NCI-H1930 (cell line): ENCODE measurements at regions not wholly inside any gene's neighbourhood (a gene's known extent, or its start where the extent isn't known, plus 50 kb on each side); places are given as distances from the start of the nearest gene placed in this dataset.
"Not testable (repeated sequence)": the region's sequence is repeated elsewhere in the genome, so short reads cannot be mapped to it uniquely, and the experiment has no call there.

Experiments
- DNase-seq, 2 experiments: peaks; one replicate each; lab custom pipeline; 2025; lab: John Stamatoyannopoulos, UW

DNA sequence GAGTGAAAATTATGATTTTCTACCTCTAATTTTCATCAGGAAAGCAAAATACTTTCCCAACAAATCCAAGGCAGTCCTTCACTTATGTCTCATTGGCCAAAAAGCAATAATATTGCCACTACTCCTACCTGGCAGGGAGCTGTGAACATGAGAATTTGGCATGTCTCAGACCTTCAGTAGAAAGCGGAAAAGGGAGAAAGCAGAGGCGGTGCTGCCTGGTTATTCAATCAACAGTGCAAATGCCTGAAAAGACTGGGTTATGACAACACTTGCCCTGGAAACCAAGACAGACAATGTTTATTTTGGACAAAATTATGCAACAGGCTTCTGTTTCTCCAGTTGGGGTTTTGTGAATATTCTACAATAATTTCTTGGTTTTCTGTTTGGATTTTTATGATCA lies 194.4 kb downstream of the TAF11L14 start:
- DNase-seq, result no peak

DNA sequence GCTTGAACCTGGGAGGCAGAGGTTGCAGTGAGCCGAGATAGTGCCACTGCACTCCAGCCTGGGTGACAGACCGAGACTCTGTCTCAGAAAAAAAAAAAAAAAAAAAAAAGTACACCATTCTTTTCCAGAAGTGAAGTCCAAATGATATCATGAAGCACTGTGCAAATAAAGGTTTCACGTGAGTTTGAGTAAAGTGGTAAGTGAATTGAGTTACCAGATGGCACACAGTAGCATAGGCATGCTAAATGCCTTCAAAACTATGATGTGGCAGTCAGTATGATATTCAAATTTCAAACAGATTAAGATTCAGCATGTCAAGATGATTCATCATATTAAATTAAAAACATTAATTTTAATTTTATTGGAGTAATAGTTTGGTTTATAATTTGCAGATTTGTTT lies 195.2 kb downstream of the TAF11L14 start:
- DNase-seq, result no peak

DNA sequence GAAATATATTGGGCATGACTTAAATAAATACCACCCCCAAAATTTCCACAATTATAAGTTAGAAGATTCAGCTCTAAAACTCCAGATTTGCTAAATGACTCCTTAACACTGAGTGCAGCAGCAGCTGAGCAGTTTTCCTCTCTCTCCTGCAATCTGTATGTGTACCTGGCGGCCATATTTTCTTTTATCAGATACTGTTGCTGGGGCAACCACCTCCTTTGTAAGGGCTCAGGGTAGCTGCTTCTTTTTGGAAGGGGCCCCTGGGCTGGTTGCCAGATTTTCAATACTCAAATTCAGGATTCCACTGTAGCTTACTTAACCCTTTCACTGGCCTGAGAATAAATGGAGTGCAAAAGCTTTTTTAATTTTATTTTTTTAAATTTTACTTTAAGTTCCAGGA lies 197.0 kb downstream of the TAF11L14 start:
- no peak for DNase-seq

DNA sequence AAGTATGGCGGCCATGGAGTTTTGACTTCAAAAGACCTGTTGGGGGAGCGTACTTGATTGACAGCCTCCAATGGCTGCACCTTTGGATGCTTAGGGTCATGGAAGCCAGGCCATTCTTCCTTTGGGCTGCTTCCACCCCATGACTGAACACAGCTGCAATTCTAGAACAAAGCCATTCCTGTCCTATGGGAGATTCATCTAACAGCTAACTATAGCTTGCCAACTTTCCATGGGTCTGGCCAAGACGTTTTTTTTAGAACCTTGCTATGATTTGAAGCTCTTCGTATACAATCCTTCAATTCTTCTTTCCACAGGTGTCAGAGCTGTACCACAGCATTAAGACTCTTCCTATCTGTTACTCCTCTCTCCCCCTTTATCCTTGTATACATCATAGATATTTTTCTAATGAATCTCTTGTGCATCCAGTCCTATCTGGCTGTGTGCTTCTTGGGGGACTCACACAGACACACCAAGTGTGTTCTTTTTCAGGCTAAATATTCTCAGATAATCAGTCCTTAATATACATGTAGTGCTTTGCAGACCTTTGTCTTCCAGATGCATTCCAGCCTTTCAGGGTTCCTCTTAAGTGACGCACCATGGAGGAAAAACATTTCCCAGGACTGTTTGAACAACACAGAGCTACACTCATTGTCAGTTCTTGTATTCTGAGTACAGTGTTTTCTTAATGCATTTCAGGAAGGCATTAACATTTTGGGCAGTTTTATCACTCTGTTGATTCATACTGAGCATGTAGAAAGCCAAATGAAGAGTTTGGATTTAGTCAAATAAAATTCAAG lies 198.9 kb downstream of the TAF11L14 start:
- DNase-seq, result no peak

DNA sequence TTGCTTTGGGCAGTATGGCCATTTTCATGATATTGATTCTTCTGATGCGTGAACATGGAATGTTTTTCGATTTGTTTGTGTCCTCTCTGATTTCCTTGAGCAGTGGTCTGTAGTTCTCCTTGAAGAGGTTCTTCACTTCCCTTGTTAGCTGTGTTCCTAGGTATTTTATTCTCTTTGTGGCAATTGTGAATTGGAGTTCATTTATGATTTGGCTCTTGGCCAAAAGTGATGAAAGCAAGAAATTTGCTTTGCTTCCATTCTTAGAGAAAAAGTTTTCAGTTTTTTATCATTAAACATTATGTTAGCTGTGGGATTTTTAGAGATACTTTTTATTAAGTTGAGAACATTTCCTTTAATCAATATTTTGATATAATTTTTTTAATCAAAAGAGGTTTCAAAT lies 203.5 kb downstream of the TAF11L14 start:
- no peak for DNase-seq

DNA sequence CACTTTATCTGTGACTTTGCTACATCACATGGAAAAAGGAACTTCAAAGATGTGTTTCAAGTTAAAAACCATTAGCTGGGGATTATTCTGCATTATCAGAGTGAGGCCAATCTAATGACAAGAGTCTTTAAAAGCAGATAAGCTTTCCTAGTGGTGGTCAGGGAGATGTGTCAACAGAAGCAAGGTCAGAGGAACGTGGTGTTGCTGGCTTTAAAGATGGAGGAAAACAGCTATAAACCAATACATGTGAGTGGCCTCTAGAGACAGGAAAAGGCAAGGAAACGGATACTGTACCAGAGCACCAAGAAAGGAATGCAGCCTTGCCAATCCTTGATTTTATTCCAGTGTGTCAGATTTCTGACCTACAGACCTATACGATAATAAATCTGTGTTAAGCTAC lies 204.2 kb downstream of the TAF11L14 start:
- no peak for DNase-seq

DNA sequence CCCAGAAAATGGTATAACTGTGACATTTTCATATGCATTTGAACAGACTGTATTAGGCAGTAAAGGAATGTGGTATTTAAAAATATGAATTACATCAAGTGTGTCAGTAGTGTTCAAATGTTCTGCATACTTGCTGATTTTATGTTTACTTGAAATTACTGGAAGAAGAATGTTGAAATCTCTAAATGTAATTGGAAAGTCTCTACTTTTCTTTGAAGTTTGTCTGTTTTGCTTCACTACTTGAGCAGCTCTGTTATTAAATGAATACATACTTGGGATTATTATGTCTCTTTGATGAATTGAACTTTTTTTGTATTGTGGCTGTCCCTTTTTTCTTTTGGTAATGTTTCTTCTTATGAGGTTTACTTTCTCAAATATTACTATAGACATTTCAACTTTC lies 205.6 kb downstream of the TAF11L14 start:
- no peak for DNase-seq

DNA sequence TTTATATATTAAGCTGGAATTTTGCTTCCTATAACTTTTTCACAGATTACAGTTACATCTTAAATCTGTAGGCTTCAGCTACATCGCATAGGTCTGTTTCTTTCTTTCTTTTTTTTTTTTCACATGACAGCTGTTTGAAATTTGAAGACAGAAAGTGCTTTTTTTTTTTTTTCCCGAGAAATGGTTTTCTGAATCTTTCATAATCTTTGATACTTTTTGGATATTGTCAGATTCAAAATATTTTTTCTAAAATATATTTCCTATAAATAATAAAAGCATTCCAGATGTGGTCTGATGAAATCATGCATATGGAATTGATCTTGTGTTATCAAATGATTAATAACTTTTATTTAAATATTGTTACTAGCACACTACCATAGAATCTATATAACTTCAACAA lies 212.2 kb downstream of the TAF11L14 start:
- no peak for DNase-seq

DNA sequence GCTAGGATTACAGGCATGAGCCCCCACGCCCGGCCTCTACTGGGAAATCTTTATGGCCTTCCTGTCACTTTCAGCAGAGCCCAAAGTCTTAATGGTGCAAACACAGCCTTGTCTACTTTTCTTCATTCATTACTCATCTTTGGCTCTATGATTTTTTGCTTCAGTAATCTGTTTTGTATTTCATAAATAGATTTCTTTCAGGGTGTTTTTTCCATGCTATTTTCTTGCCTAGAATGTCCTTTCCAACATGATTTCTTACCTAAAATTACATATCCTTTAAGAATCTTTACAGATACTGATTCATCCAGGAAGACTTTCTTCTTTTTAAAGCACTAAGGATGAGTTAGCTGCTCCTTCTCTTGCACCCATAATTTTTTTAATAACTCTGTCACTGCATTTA lies 213.0 kb downstream of the TAF11L14 start:
- DNase-seq, result no peak

DNA sequence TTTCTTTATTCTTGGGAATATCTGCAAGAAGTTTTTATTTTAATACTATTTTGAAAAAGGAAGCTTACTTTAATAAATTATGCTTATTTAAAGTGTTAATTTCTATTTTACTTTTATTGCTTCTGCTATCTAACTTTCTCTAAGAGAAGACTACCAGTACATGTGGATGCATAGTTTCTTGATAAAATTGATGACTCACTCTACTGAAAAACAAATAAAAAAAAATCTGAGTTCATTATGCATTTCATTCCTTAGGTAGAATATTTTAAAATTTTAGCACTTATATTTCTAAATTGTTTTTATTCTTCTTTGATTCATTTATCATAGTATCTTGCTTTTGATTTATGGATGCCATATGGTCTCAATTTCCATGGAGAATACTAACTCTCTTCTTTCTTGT lies 217.9 kb downstream of the TAF11L14 start:
- no peak for DNase-seq

DNA sequence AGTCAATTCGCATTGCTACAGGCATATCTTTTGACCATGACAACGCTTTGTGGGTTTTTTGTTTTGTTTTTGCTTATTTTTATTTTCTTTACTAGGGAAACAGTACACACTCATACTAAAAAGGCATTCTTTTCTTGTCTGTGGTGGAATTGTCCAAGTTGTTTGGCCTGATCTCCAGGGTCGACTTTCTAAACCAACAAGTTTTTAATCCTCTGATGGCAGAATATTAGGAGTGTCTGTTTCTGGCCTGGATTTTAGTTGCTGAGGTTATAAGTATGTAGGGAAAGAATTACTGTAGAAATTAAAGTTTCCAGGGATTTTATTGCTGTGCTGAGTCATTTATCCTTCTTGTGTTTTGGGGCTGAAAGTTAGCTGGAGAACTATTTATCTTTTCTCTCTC lies 218.5 kb downstream of the TAF11L14 start:
- DNase-seq, result no peak

DNA sequence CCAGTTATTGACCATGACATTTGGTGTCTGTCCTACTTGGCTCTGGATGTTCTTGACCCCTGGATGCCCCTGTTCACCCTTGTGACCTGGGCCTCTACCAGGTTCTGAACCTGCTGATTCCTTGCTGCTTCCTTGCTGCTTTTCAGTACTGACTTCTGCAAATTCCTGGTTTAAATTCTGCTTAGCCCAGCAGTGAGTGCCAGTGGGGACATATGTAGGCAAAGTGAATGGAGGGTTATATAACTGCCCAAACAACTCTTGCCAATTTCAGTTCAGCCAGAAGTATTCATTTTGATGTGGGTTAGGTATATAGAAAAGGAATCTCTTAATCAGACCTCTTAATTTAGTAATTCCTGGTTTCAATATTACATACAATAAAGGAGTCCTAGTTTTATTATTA lies 220.6 kb downstream of the TAF11L14 start:
- no peak for DNase-seq

DNA sequence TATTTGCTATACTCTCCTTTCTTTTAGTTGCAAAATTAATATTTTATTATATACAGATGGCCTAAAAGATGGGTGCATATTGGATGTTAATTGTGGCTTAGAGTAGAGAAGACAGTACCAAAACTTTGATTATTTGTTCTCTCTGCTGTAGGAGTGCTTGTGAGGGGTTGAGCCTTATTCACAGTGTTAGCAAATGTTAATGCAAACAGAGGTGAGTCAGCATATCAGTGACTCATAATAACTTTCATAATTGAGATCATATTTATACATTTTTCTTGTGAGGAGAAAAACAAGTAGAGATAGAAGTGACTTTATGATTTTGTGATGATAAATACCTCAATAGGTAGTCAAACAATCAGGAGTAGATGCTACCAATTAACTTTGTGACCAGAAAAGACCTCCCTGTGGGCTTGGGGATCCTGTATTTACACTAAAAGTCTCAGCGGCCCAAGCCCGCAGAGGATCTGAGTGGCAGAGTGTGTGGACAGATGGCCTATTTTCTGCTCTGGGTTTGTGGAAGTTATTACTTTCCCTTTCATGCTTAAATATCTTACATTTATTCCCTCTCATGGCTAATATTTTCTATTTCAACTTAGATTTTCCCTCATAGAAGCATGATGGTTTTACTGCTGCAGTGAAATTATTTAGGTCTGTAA lies 226.5 kb downstream of the TAF11L14 start:
- DNase-seq, result no peak

DNA sequence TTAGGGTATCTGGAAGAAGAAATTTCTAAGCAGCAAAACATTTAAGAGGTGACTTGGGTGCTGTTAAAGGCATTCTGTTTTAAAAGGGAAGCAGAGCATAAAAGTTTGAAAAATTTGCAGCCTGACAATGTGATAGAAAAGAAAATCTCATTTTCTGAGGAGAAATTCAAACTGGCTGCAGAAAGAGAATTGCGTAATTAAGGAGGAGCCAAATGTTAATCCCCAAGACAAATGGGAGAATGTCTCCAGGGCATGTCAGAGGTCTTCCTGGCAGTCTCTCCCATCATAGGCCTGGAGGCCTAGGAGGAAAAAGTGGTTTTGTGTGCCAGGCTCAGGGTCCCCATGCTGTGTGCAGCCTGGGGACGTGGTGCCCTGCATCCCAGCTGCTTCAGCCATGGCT lies 230.6 kb downstream of the TAF11L14 start:
- DNase-seq, result not testable (repeated sequence)

DNA sequence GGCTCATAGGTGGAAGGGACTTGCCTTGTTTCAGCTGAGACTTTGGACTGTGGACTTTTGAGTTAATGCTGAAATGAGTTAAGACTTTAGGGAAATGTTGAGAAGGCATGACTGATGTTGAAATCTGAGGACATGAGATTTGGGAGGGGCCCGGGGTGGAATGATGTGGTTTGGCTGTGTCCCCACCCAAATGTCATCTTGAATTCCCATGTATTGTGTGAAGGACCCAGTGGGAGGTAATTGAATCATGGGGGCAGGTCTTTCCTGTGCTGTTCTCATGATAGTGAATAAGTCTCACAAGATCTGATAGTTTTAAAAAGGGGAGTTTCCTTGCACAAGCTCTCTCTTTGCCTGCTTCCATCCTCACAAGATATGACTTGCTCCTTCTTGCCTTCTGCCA lies 231.7 kb downstream of the TAF11L14 start:
- not testable (repeated sequence) for DNase-seq

DNA sequence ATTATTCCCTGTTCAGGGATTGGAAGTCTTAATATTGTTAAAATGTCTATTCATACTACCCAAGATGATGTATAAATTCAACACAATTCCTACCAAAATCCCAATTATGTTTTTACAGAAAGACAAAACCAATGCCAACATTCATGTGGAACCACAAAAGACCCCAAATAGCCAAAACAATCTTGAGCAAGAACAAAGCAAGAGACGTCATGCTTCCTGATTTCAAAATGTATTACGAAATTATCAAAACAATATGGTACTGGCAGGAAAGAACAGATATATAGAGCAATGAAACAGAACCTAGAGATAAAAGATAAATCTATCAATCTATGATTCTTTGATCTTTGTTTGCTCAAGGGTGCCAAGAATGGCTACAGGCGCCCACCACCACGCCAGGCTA lies 237.9 kb downstream of the TAF11L14 start:
- DNase-seq, result no peak

DNA sequence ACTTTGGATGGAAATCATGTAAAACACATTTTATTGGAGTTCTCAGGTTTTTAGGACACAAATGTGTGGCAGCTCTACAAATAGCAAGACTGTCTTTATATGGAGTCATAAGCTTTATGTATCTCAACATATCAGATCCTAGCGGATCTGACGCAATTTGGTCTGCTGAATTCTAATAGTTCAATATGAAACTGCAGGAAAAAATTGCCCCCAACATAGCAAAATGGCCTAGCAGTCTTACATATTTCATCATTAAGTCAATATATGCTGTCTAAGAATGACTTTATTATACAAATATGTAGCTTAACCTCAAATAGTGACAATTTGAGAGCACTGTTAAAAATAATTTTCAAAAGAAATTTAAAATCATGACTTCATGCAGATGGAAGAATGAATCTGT lies 244.3 kb downstream of the TAF11L14 start:
- DNase-seq, result no peak

DNA sequence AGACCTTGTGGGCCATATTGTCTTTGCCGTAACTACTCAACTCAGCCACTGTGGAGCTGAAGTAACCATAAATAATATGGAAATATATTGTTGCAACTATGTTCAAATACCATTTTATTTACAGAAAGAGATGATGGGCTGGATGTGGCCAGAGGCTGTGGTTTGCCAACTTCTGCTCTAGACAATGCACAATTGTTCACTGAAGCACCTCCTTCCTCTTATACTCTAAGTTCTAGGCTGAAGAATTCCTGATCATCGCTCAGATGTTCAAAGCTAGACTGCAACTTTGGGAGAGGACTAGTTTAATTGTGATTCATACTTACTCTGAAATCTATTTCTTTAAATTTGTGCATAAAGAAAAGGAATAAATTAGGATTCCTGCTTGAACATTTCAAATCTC lies 245.0 kb downstream of the TAF11L14 start:
- no peak for DNase-seq

DNA sequence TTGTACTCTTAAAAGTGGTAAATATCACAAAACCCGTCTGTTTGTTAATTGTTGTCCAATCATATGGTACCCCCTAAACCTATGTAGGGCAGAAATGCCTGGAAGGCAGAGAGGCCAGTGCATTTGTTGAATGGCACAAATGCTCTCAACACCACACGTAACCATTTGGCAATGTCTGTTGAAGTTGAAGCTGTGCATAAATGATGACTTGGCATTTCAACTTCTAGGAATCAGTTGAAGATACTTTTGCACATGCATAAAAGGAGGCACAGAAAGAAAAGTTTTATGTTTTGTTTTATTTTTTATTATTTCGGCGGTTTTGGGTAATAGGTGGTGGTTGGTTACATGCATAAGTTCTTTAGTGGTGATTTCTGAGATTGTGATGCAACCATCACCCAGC lies 246.6 kb downstream of the TAF11L14 start:
- no peak for DNase-seq

DNA sequence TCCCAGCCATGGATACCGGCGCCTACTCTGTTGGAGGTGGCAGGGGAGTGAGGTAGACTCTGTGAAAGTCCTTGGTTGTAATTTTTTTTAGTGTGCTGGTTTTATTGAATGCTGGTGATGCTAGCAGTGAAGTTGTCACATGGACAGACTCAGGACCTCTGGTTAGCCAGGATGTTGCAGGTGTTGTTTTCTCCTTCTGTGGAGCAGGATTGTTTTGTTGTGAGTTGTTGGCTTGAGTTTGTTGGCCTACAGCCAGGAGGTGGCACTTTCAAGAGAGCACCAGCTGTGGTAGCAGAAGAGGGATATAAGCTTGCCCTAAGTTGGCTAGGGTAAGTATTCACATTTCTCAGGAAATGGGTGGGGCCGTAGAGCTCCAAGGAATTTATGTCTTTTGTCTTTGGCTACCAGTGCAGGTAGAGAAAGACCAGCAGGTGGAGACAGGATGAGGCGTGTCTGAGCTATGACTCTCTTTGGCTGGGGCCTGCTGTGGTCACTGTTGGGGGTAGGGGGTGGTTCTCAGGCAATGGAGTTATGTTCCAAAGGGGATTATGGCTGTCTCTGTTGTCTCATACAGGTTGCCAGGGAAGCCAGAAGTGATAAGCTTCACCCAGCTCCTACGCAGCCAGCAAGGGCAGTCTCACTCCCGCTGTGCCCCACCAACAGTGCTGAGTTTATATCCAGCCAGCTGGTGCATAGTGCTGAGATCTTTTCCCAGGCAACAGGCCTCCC lies 248.7 kb downstream of the TAF11L14 start:
- DNase-seq, result no peak

DNA sequence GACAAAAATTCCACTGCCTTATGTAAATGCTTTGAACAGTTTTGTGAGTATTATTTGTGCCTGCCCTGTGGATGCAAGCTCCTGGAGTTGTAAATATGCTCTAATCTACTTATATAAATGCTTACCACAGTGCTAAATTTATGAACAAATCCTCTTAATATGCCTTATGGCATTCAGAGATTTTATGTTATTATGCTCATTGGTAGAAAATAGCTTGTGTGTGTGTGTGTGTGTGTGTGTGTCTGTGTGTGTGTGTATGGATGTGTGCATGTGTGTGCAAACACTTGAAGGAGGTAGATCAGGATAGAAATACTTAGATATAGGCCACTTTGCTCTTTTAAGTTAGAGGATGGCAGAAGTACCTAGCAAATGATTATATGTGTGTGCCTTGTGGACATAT lies 253.9 kb downstream of the TAF11L14 start:
- no peak for DNase-seq

DNA sequence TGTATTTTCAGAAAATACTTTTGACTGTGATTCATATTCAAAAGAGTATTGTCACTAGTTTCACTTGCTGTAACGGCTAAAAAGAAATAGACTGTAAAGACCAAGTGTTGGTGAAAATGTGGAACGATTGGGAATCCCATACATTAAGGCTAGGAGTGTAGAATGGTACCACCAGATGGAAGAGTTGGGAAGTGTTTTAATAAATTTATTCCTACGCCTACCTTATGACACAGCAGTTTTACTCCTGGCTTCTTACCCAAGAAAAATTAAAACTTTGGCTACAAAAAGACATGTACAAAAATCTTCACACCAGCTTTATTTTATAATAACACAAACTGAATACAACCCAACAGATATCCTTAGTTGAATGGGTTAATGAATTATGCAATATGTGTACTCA lies 256.2 kb downstream of the TAF11L14 start:
- no peak for DNase-seq

DNA sequence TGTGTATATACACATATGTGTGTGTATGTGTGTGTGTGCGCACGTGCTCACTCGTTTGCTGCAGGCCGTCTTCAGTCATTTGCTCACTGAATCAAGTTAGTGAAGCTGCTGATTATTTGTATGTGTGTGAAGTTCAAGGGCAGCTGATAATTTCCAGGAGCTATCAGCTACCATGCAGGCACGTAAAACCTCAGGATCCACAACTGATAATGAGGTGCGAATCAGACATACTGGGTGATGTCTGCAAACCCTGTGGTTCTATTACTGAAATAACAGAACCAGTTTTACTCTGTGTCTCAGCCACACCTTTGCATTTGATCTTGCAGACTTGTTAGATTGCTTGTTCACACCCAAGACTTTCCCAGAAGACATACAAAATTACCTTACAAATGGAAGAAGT lies 257.6 kb downstream of the TAF11L14 start:
- no peak for DNase-seq
